GM19043 (cell line): ENCODE measurements at regions not wholly inside any gene's neighbourhood (a gene's known extent, or its start where the extent isn't known, plus 50 kb on each side); places are given as distances from the start of the nearest gene placed in this dataset.

Experiments used
- ATAC-seq: cut with Tn5 transposase; IDR thresholded peaks from one replicate; pipeline ENCODE4 v1.9.1; 2021; ENCODE audit warnings: low read depth; ENCODE audit not compliant: unreplicated experiment

DNA sequence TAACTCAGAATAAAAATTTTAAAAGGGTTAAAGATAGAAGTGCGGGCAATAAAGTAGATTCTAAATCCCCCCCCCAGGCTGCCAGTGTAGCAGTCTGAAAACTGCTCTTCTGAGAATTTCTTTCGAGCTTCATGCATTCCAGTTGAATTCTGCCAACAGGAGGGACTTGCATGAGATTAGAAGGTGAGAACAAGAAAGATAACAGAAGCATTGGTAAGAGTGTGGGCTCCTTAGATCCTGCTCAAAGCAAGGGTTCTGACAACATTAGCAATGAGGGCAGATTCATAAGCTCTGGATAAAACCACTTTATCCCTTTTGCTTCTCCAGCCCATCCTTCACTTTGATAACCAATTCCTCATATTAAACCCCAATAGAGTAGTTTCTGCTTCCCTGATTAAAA is 235.9 kb upstream of the CDH6 start:
- no peak for ATAC-seq

DNA sequence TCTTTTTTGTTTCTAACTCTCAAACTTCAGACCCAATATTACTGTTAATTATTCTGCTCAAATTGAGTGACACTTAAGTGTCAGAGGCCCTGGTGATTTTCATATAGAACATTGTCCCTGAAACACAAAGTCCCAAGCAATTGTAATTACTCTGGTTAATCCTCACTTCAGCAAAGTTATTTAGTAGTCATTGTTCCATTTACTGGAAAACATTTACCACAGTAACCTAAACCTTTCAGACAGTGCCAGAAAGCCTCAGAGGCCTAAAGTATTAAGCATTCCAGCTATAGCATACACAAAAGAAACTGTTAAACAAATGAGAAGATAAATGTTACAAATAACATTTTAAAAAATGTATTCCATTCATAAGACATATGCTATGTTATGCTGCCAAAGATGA is 237.2 kb upstream of the CDH6 start:
- no peak for ATAC-seq

DNA sequence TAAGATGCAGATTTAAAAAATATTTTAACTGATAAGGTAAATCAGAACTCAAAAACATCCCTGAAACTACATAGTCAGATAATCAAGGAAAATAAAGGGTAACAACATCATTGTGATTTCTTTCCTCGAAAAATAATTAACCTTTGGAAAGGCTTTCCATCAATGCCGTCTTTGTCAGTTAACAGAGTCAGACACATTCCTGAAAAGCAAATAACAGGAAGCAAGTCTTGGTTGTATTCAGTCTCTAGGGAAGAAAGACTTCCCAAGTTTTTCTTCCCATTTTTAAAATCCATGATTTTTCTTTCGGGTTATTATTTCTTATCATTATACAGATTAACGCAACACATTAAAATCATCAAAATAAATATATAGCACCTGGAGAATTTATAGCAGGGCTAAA is 256.4 kb upstream of the CDH6 start:
- no peak for ATAC-seq

- no peak for ATAC-seq
These were observed 259.9 kb upstream of the CDH6 start for GRCh38 chr5:30933599-30933998.

DNA sequence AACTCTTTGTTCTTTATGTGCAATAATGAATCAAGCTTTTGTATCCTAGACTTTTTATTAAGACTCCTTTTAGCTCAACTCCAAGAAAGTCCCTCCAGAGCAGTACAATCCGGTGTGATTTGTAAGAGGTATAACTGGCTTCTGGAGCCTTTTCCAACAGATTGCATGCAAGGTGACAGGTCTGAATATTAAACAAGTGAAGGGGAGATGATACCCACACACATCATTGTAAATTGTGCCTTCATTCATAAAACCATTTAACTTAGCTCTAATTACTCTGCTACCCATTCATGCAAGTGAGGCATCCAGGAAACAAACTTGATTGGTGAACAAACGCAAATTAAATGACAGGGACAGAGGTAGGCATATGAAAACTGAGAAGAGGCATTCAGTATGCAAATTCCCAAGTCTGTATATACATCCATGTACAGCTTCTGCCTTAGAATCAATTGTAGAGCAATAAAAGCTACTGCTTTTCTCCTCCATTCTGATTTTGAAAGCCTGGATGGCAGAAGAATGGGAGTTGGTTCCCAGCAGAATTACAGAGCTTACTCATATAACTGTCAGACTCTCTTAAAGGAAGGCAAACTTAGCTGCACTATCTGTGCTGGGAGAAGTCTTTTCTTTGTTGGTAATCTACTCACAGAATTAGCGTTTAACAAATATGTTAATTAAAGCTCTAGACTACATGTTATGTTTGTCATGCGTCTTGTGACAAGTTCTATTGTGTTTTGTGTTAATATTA is 261.0 kb upstream of the CDH6 start:
- no peak for ATAC-seq

GRCh38 chr5:30930736-30931135 is 262.8 kb upstream of the CDH6 start:
- ATAC-seq = no peak

DNA sequence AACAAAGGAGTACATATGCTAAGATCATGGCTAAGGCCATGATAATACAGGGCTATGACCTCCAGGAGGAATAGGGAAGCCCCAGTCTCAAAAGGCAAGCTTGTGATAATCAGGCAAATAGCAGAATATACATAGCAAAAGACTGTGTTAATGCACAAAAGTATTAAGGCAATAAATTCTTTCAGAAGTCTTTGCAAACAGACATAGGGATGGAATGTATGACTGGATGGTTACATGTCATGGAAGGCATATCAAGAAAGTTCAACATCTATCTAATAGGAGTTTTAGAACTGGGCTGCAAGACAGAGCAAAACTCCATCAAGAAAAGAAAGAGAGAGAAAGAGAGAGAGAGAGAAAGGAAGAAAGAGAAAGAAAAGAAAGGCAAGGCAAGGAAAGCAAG is 264.5 kb upstream of the CDH6 start:
- ATAC-seq = no peak

DNA sequence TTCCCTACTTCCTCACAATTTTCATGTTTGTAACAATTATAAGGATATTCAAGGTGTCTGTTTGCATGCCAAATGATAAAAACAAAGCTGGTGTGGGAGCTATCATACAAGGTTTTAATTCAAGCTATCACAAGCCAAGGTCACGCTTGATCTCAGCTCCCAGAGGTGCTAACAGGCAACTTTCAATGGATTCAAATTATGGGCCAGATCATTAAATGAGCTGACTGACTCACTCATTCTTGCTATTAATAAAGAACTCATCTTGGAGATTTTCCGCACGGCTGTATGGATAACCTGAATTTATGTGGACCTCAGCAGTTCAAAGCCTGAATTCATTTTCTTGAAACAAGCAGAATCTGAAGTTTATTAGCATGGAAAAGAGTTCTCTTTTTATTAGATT is 267.3 kb upstream of the CDH6 start:
- ATAC-seq = no peak

GRCh38 chr5:30921388-30921787 is 272.1 kb upstream of the CDH6 start:
- no peak for ATAC-seq

GRCh38 chr5:30918171-30918570 is 275.3 kb upstream of the CDH6 start:
- no peak for ATAC-seq

- ATAC-seq = no peak
These were observed 285.1 kb upstream of the CDH6 start for GRCh38 chr5:30908356-30908755.

DNA sequence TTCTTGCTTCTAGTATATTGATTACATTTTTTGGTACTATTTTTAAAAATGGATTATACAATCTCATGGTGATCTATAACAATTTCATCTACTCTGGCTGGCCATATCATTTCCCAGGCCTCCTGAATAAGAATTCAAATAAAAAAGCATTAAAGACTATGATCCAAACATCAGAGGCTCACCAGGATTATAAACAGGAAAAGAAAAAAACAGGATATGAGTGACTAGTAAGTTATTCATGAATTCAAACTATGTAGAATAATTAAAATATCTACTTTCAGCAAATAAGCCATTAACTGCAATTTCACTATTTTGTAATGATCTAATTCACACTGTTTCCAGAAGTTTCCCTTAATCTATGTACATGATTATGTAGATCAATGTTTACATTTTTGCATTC is 293.1 kb upstream of the CDH6 start:
- ATAC-seq = no peak

DNA sequence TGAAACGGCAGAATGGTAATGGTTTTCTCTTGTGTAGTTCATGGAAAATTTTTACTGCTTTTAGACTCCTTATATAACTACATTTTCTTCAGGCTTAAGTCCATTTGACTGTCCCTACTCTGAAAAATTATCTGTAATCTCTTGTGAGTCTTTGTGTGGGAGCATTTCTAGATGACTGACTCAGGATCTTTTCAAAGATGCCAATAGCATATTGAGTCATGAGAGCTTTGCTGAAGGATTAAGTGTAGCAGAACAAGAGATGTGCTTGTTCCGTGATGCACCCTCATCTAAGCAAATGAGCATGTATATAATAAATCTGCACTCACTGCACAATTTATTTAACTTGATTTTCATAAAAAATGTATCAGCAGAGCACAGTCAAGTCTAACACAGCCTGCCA is 298.7 kb upstream of the CDH6 start:
- ATAC-seq = no peak

DNA sequence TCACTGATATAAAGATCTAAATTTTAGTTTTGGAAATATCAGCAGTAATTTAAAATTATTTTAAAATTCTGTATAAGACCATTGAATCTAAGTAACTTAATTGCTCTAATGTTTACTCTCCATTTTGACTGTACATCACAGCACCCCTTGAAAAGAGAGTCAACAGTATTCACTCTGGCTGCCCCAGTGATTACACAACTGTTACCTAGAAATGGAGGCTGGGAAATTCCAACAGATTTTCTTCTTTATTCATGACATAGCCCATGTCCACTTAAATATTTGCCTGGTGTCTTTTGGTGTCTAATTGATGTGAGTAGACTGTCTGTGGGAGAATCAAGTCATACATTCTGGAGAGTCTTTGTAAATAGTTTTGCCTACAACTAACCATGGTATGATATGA is 301.8 kb upstream of the CDH6 start:
- ATAC-seq = no peak

DNA sequence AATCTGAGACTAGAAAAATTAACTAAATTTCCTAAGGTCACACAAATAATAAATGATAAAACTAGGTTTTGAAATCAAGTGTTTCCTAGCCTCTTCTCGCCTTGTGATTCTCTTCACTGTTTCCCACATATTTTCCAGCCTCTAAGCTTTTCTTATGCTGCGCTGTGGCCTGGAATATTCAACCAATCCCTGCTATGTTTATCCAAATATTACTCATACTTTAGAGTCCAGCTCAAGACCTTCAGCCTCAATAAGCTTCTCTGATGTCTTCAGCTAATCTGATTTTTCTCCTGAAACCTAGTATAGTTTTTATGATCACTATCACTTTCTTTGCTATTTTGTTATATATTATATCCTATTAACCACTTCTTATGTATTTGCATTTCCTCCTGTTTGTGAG is 303.1 kb upstream of the CDH6 start:
- no peak for ATAC-seq

DNA sequence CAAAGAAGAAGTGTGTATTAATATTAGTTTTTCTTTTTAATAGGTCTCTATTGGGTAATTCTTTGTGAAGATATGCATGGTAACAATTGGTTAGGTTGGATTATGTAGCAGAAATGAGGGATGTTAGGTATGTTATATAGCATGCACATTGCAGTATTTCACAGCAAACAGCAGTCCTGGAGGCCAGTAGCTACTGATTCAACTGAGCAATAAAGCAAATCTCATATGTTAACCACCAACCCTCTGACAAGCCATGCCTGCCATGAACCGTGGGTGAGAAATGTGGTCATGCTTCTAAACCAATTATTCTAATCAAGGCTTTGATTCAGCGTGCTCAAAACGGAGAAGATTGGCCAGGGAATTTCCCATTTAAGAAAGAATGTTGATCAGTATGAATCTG is 313.0 kb upstream of the CDH6 start:
- ATAC-seq = no peak

DNA sequence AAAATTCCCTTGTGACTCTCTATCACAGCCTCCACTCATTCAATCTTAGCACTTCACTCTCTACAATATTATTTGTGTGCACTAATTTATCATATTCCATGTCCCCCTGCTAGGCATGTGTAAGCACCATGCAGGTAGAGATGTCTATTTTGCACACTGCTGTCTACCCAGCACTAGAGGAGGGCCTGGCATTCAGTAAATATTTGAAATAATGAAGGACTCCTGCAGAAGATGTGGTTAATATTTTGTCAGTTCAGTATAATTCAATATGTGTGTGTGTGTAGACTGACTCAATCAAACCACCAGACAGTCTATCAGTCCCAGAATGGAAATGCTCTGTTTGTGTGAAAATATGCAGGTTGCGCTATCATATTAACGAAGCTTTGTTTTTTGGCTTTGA is 313.6 kb upstream of the CDH6 start:
- no peak for ATAC-seq

GRCh38 chr5:30878746-30879145 is 314.7 kb upstream of the CDH6 start:
- no peak for ATAC-seq

DNA sequence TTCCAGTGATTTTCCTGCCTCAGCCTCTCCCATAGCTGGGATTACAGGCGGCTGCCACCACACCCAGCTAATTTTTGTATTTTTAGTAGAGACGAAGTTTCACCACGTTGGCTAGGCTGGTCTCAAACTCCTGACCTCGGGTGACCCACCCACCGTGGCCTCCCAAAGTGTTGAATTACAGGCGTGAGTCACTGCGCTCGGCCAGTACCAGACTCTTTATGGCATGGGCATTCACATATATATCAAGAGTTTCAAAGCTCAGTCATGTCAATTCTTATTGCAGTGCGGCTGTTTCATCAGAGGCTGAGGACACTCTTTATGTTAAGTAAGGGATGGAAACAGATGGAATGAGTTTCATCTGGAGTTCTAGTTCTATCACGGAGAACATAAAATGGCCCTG is 315.2 kb upstream of the CDH6 start:
- ATAC-seq = no peak

GRCh38 chr5:30874241-30875034 is 319.0 kb upstream of the CDH6 start:
- no peak for ATAC-seq

DNA sequence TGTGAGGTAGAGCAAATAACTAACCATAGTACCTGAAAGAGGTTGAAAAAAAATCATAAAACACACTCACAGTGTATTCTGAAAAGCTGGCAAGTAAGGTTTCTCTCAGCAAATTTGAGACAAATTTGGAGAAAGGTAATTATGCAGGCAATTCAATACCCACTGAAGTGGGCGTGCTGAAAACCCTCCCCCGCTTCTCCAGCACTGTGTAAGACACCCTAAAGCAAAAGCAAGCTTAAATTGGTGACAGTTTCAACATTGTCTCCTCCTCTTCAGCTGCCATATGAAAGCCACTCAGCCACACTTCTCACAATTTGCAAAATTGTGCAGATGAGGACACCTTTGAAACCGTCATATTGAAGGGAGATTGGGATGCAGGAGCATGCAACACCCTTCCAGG is 322.3 kb upstream of the CDH6 start:
- ATAC-seq = no peak

DNA sequence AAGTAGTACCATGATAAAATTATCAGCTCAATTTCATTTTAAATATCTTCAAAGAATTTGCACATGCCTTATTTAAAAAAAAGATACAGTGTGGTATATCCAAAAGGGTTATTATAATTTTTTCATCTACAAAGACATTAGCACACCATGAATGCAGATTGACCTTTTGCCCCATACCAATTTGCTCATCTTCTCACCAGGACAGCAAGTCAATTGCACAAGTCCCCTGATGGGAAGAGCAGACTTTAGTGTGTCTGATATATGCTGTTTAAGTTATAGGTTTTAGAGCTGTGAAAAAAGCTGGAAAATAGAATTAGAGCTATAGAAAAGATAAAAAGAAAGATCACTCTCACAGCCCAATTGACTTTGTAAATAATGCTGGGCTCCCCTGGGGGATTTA is 325.8 kb upstream of the CDH6 start:
- no peak for ATAC-seq
